NCI-H2029 (cell line): ENCODE measurements at regions not wholly inside any gene's neighbourhood (a gene's known extent, or its start where the extent isn't known, plus 50 kb on each side); places are given as distances from the start of the nearest gene placed in this dataset.
"Not testable (repeated sequence)": the region's sequence is repeated elsewhere in the genome, so short reads cannot be mapped to it uniquely, and the experiment has no call there.

ENCODE experiments used
- DNase-seq: peaks from one replicate; lab custom pipeline; 2025; lab: John Stamatoyannopoulos, UW

DNA sequence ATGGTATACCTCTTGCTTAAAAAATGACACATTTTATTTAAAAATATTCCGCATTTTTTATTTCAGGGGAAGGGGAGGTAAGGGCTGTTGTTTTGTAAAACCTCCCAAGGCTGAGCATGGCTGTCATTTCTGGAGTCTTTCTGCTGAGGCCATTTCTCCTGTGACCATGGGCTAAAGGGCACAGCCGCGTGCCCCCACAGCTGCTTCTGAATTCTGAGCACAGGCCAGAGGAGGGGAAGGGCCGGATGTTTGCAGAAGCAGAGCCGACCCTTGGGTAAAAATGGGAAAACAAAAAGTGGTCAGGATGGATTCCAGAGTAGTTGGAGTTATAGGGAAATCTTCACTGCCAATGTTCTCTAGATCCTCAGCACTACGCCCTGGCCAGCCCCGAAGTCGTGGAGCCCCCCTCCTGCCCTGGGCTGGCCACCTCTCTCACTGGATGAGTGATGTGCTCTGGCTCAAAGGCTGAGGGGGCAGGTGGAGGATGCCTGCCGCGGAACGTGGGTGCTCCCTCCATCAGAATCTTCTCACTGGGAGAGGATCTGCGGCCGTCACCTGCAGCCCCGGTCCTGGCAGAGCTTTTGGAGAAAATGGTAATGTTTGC lies 131.3 kb upstream of the ZEB1 start:
- no peak for DNase-seq

DNA sequence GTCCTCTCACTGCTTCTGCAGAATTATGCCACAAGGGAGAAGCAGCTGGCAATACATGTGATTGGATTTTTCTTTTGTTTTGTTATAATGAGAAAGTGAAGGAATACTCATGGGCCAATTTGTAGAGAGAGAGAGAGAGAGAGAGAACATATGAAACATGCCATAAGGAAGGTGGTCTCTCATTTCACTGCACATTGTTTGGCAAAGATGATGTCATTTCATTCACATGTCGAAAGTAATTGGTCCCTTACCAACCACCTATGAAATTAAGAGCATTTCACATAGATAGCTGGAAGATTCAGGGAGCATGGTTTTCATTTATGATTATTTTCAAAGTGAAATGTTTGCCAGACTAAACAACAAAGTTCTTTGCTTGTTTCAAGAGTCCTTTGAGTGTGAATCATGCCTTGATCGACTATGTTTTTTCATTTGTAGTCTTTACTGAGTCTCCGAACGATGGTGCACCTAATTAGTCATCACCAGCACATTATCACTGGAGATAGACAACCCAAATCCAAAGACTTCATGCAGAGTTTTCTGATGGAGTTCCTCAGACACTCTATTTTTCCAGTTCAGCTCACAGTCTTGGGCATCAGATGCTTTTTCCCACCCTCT lies 130.1 kb upstream of the ZEB1 start:
- no peak for DNase-seq

DNA sequence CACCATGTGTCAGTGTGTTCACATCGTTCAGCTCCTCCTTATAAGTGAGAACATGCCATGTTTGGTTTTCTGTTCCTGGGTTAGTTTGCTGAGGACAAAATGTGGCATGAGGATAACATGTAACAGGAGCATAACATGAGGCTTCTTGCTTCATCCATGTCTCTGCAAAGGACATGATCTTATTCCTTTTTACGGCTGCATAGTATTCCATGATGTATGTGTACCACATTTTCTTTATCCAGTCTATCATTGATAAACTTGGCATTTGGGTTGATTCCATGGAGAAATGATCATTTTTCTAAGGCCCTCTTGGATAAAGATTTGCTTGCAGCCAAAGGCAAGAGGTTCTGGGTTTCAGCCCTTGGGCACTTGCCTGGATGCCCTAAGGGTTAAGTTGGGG lies 128.5 kb upstream of the ZEB1 start:
- no peak for DNase-seq

DNA sequence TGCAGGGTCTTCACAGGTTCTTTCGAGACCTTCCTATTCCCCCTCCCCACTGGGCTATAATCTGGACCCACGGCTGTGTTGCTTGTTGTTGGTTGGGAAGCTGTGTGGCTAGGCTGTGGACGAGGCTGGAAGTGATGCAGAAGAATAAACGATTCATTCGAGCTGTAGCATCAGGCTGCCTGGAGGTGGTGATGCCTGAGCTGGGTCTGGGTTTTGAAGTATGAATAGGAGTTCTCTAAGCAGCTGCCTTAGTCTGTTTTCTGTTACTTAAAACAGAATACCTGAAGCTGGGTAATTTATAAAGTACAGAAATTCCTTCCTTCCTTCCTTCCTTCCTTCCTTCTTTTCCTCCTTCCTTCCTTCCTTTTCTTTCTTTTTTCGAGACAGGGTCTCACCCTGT lies 126.5 kb upstream of the ZEB1 start:
- no peak for DNase-seq

DNA sequence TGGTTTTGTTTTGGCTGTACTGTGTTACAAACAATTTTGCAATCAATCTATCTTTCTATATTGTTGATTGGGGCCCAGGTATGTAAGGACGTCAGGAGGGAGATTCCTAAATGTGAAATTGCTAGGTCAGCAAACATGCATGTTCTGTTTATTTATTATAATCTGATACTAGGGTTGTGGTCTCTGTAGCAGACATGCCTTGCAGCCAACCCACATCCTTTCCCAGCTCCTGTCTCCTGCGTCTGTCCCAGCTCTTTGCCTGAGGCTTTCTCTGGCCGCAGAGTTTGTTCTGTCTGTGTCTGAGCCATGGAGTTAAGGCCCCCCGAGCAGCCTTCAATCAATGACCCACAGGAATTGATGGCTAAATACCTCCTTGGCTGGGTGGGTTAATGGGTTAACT lies 124.0 kb upstream of the ZEB1 start:
- DNase-seq = no peak

DNA sequence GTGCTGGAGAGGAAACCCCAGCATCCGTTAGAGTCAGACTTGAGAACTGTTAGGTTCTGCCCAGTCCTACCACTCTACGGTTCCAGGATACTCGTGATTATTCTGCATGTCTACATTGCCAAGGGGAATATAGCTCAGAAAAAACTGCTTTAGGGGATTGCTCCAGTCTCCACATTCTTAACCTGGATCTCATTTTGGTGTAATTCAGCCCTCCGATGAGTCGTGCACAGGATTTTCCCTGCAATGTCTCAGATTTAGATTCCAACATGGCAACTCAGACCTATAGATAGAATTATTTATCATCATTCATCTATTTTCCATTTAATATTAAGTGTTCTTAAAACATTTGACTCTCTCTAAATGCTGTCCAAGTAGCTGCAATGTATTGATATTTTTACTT lies 121.1 kb upstream of the ZEB1 start:
- no peak for DNase-seq

DNA sequence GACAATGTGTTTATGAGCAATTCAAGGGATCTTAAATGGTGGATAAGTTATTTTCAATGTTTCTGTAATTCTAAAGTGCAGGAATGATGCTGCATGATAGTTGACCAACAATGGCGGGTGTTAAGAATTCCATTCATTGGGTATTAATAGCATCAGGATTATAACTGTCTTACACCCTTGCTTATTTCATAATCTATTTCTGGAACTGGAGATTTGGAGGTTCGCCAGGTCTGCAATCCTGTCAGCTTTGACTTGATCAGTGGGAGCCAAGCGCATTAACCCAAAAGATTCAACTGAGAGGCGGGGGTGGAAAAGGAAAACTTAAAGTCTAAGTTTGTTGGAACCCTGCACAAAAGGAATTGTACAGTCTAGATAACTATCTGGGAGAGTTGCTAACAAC lies 114.9 kb upstream of the ZEB1 start:
- DNase-seq = no peak

DNA sequence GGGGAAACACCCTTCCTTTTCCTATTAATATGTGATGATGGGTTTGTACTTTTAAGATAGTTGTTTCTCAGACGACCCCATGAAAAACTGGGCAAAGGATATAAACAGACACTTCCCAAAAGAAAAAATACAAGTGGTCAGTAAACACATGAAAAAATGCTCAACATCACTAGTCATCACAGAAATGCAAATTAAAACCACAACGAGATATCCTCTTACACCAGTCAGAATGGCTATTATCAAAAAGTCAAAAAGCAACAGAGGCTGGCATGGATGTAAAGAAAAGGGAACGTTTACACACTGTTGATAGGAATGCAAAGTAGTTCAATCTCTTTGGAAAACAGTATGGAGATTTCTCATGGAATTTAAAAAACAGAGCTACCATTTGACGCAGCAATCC lies 111.4 kb upstream of the ZEB1 start:
- no peak for DNase-seq

DNA sequence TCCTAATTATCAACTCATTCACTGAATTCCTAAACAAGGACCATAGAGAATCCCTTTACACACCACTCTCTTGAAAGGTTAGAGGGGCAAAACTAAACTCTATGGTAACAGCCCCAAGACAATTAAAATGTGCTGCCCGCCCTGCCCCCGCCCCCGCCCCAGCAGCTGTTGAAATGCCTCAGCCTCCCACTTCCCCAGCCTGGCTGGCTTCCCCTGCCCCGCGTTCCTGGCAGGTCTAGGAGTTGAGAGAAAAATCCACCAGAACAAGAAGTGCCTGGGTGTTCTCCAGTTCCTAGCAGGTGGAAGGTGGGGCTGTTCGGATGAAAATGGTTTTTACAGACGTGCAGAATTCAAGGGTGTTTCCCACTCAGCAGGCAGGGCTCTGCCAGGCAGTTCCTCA lies 109.5 kb upstream of the ZEB1 start:
- no peak for DNase-seq

DNA sequence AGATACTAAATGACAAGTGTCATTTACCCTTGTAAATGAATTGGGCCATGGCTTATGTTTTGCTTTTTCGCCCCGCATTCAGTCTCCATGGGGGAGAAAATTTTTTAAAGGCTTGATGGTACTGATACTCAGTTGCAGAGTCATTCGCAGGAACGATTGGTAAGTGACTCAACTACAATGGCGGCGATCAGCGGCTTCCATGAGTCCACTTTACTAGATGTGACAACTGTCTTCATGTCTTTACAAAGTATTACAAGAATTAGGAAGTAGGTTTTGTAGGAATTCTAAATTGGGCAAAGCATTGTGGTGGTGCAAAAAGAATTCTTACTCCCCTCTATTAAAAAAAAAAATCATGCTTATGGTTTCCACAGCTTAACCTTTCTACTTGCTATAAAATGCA lies 108.8 kb upstream of the ZEB1 start:
- DNase-seq = no peak

DNA sequence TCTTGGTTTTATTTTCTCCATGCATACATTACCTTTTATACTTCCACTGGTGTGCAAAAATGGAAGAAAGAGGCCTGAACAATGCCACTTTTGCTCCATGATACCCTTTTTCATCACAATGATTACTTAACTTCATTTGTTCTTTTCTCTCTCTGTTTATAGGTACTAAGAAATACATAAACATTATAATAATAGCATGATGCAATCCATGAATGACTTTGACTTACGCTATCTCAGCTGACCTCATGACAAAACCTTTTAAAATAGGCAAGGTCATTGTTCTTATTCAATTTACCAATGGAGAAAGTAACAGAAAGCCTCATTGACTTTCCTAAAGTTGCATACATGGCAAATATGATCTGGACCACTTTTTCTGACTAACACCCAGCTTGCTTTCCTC lies 105.1 kb upstream of the ZEB1 start:
- no peak for DNase-seq

DNA sequence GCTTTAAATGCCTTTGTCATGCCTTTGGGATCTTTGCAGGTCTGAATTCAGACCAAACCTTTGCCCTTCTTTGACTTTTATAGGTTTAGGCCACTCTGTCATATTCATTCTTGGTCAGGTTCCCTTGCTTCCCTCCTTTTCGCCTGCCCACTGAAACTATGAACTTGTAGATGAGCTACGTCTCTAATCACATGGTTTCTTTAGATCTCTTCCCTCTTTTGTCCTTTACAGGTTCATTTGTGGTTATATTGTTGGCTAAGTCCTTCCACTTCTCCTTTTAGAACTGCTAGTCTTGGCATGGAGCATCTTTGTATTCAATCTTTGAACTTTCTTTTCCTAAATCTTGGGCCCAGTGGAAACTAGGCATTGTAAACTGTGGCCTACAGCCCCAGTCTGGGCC lies 104.0 kb upstream of the ZEB1 start:
- no peak for DNase-seq

DNA sequence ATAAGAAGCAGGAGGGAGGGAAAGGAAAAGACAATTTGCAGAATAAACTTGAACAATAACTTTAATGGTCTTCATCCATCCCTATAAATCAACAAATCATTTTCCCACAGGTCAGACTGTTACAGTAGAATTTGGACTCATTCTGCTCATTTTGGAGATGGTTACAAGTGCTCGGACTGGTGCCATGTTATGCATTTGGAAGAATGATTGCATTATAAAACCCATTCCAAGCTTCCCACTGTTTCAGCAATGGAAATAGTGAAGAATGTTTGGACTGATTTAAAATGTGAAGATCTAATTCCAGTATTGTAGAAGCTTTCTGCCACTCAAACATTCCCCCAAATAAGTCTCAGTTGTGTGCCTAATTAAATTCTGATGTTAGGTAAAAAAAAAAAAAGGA lies 99.7 kb upstream of the ZEB1 start:
- DNase-seq = no peak

DNA sequence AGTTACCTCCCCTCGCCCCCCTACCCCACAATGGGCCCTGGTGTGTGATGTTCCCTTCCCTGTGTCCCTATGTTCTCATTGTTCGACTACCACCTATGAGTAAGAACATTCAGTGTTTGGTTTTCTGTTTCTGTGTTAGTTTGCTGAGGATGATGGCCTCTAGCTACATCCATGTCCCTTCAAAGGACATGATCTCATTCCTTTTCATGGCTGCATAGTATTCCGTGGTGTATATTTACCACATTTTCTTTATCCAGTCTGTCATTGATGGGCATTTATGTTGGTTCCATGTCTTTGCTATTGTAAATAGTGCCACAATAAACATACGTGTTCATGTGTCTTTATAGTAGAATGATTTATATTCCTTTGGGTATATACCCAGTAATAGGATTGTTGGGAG lies 90.2 kb upstream of the ZEB1 start:
- DNase-seq = not testable (repeated sequence)

DNA sequence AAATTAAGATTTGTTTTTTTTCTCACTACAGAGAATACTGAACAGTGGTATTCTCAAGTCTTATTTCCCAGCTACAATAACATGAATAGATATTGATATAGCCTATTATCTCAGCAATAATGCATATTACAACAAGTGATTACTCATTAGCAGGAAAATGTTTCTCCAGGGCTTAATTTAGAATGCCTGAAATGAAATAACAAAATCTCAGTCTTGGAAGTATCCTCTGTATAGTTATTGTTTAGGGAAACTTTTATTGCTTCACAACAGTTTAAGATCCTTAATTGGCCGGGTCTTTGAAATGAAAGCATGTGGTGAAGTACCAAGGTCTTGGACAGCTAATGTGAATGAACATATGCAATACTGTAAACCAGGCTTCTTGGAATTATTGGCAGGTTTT lies 79.1 kb upstream of the ZEB1 start:
- no peak for DNase-seq

DNA sequence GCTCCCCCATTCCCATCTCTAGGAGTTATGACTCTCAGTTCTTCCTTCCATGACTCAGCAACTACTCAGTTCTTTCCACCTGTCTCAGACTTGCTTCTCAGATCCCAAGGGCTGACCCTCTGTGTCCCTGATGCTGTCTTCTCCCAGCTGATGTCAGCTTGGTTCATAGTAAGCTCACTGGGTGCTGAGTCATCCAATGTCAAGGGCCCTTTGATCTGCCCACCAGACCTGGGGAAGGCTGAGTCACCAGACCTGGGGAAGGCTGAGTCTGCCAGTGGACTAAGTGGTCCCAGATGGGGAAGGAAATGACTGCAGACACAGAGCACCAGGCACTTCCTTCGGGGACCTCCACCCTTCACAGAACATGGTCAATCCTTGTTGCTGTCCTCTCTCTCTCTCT lies 76.1 kb upstream of the ZEB1 start:
- no peak for DNase-seq

DNA sequence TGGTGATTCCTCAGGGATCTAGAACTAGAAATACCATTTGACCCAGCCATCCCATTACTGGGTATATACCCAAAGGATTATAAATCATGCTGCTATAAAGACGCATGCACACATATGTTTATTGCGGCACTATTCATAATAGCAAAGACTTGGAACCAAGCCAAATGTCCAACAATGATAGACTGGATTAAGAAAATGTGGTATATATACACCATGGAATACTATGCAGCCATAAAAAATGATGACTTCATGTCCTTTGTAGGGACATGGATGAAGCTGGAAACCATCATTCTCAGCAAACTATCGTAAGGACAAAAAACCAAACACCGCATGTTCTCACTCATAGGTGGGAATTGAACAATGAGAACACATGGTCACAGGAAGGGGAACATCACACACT lies 67.9 kb upstream of the ZEB1 start:
- DNase-seq = not testable (repeated sequence)

DNA sequence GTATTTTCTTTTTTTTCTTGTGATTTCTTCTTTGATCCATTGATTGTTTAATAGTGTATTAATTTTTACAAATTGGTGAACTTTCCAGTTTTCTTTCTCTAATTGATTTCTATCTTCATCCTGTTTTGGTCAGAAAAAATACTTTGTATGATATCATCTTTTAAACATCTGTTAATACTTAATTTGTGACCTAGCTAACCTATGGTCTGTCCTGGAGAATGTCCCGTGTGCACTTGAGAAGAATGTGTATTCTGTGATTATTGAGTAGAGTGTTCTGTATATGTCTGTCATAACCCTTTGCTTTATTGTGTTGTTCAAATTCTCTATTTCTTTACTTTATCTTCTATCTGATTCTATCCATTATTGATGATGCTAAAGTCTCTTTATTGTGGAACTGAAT lies 65.8 kb upstream of the ZEB1 start:
- DNase-seq = no peak

DNA sequence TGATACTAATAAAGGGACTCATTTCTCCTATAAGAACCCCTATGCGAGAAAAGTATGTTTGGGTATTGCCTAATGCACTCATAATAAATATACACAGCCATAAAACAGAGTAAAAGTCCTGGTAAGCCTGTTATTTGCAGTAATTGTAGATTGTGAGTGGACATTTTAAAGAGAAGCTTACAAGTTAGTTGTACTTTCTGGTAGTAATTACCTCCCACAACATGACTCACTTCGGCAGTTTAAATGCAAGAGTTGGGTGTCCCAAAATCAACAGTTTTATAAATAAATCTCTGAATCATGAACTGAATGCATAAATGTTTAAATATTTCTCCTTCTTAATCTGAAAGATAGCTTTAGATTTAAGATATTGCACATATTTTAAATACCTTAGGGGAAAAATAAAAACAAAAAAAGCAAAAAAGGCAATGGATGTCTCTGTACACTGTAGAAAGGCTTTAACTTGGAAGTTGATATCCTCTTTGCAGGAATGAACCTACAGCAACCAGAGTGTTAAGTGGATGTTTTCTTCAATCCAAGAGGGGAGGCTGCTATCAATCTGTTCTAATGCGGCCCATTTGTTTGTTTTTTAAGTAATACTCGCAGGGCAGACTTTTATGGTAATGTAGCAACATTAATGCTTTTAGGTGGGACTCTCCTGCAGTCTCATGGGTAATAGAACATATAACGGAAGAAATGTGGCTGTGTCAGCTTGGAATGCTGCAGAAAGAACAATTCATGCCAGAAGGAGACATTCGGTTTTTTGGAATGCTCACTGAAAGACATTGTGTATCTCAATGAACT lies 57.3 kb upstream of the ZEB1 start:
- no peak for DNase-seq

DNA sequence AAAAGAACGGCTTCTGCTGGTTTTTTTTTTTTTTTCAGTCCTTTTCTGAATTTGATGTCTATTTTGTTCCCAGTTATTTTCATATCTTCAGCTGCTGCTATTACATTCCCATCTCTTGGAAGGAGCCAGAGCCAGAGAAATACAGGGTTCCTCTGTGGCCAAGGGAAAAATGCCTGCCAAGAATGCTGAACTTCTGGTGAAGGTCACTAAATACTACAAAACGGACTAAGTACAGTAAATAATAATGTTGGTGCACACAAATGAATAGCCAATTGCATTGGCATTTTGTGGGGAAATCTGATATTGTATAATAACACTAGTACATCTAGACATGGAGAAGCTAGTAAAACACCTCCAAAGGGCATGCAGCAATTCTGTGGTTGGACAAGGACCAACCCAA lies 56.3 kb upstream of the ZEB1 start:
- DNase-seq = no peak

DNA sequence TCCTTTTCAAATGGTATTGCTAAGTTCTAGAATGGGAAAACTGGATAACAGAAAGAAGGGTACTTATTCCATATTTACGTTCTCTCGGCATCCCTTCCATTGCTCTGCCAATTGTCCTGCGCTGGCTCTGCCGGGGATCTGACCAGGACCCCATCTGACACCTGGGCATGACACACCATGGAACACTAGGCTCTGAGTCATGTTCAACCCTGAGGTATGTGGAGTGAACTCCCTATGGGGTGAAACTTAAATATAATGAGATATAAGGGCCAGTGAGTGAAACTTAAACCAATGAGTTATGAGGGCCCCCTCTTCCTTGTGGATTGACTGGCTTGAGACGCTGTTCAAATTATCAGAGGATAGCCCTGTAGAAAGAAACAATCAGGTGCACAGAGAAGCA lies 55.1 kb upstream of the ZEB1 start:
- DNase-seq = no peak

DNA sequence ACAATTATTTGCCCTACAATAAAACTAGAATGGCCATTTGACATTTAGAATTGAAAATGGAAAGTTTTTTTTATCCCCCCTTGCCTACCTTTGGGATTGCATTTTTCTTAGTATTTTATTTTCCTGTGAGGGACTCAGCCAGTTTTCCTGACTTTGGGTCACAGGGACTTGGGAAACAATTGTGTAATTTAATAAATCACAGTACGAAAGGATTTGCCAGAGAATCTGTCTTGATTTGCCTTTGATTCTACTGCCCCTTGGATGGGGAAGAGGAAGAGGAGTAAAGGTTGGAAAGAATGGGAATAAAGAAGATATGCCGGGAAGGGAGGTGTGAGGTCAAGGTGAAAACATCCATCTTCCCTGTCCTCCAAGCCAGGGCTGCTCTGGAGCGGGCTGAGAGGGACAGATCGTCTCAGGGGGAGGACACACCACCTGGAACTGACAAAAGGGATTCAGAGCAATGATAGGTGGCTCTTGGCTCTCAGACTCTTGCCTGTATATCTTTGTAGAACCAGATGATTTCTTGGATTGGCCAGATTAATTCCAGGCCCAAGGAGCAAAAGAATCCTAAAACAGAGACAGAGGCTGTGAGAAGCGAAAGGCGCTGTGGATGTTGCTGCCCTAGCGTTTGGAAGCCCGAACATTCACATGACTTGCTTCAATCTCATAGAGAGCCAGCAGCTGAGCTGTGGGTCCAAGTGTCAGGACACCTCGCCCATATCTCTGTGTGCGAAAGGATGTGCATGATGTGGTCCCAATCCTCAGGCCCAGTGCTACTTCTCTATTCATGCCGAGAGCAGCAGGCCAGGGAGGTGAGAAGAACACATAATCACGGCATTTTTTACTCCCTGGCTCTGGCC lies 50.3 kb upstream of the ZEB1 start:
- no peak for DNase-seq
